ENCODE measurements at regions not wholly inside any gene's neighbourhood (a gene's known extent, or its start where the extent isn't known, plus 50 kb on each side); places are given as distances from the start of the nearest gene placed in this dataset.

GRCh38 chr6:15113587-15113986, 132.3 kb upstream of the JARID2 start:
- Histone ChIP-seq H3K27ac (replicated peaks in 1 of 4) (no peak overlapping the region), H3K36me3 (no peaks in the 10 kb centered on the region), H3K9me3 (no peaks in the 10 kb centered on the region), H3K4me1 (no peaks in the 10 kb centered on the region), H3K27me3 (no peaks in the 10 kb centered on the region), H3K4me3 (no peak overlapping the region)
- WGBS = 81% methylated on average over 1 of the region's 1 CpG
- intact Hi-C loops (cut with DNase I) = no loop called here
- no peak for DNase-seq (ENCODE audit: extremely low spot score)
- TF ChIP-seq CTCF (IDR thresholded peaks at IDR 0.05) (no peak), POLR2AphosphoS5 (IDR thresholded peaks at IDR 0.05) (no peak), EP300 (IDR thresholded peaks at IDR 0.05) (no peak), POLR2A (IDR thresholded peaks at IDR 0.05; ENCODE audit: low read depth) (no peak)

GRCh38 chr6:15114061-15114460, 131.8 kb upstream of the JARID2 start:
- no peaks in the 10 kb centered on the region for H3K36me3 ChIP-seq
- H3K27ac ChIP-seq (replicated peaks in 1 of 4) = no peak overlapping the region
- no peak overlapping the region for H3K4me3 ChIP-seq
- no peaks in the 10 kb centered on the region for H3K27me3 ChIP-seq
- 70% methylated on average over 4 of the region's 4 CpGs for WGBS
- no peaks in the 10 kb centered on the region for H3K9me3 ChIP-seq
- intact Hi-C loops (cut with DNase I) = no loop called here
- H3K4me1 ChIP-seq = no peaks in the 10 kb centered on the region
- DNase-seq (ENCODE audit: extremely low spot score) = no peak
- TF ChIP-seq POLR2A (IDR thresholded peaks at IDR 0.05; ENCODE audit: low read depth) = no peak
- no peak for TF ChIP-seq POLR2AphosphoS5 (IDR thresholded peaks at IDR 0.05)
- no peak for TF ChIP-seq EP300 (IDR thresholded peaks at IDR 0.05)
- TF ChIP-seq CTCF (IDR thresholded peaks at IDR 0.05) = no peak

DNA sequence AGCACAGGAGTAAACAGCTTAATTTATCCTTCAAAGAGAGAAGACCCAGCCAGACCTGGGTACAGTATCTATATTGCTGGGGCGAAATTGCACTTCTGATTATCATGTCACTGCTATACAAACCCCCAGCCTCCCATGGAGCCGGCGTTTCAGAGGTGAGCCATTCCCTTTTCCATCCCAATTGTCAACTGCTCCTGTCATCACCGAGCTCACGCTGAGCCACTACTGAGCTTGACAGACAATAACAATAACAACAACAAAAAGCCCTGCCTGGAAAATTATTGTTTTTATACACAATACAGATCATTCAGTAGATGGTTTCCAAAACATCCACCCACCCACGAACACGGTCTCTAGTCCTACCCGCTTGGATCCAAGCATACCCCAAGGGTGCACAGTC, 129.0 kb upstream of the JARID2 start:
- intact Hi-C loops (cut with DNase I) = no loop called here
- H3K4me3 ChIP-seq = no peak overlapping the region
- 82% methylated on average over 8 of the region's 8 CpGs for WGBS
- no peak for DNase-seq (ENCODE audit: extremely low spot score)
- H3K4me1 ChIP-seq = no peaks in the 10 kb centered on the region
- no peak overlapping the region for H3K27ac ChIP-seq (replicated peaks in 1 of 4)
- no peaks in the 10 kb centered on the region for H3K9me3 ChIP-seq
- H3K27me3 ChIP-seq = no peaks in the 10 kb centered on the region
- no peaks in the 10 kb centered on the region for H3K36me3 ChIP-seq
- TF ChIP-seq CTCF (IDR thresholded peaks at IDR 0.05) = no peak
- no peak for TF ChIP-seq POLR2AphosphoS5 (IDR thresholded peaks at IDR 0.05)
- no peak for TF ChIP-seq POLR2A (IDR thresholded peaks at IDR 0.05; ENCODE audit: low read depth)
- no peak for TF ChIP-seq EP300 (IDR thresholded peaks at IDR 0.05)

GRCh38 chr6:15121443-15121842, 124.4 kb upstream of the JARID2 start:
- H3K27me3 ChIP-seq = no peaks in the 10 kb centered on the region
- H3K36me3 ChIP-seq = no peaks in the 10 kb centered on the region
- intact Hi-C loops (cut with DNase I) = no loop called here
- no peaks in the 10 kb centered on the region for H3K9me3 ChIP-seq
- H3K27ac ChIP-seq (replicated peaks in 1 of 4) = no peak overlapping the region
- WGBS = 94% methylated on average over 1 of the region's 1 CpG
- H3K4me1 ChIP-seq = no peaks in the 10 kb centered on the region
- no peak for DNase-seq (ENCODE audit: extremely low spot score)
- no peak for TF ChIP-seq POLR2AphosphoS5 (IDR thresholded peaks at IDR 0.05)
- no peak for TF ChIP-seq EP300 (IDR thresholded peaks at IDR 0.05)
- TF ChIP-seq CTCF (IDR thresholded peaks at IDR 0.05) = no peak
- TF ChIP-seq POLR2A (IDR thresholded peaks at IDR 0.05; ENCODE audit: low read depth) = no peak
- H3K4me3 ChIP-seq = no peak overlapping the region

DNA sequence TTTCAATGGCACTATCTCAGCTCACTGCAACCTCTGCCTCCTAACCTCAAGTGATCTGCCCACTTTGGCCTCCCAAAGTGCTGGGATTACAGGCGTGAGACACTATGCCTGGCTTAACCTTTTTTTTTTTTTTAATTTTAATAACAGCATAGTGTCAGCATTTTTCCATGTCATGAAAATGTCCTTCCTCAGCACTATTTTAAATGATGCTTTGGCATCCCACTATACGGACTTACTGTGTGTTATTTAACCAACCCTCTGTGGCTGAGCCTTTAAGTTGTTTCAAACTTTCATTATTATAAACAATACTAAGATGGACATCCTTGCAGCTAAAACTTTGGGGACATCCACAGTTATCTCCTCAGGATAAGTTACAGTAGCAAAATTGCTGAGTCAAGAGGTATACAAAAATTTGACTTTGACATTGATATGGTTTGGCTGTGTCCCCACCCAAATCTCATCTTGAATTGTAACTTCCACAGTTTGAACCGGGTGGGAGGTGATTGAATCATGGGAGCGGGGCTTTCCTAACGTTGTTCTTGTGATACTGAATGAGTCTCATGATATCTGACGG, 123.8 kb upstream of the JARID2 start:
- 93% methylated on average over 6 of the region's 6 CpGs for WGBS
- TF ChIP-seq POLR2A (IDR thresholded peaks at IDR 0.05; ENCODE audit: low read depth) = no peak
- no peak for TF ChIP-seq CTCF (IDR thresholded peaks at IDR 0.05)
- TF ChIP-seq POLR2AphosphoS5 (IDR thresholded peaks at IDR 0.05) = no peak
- TF ChIP-seq EP300 (IDR thresholded peaks at IDR 0.05) = no peak
- no peak overlapping the region for H3K4me3 ChIP-seq
- no peaks in the 10 kb centered on the region for H3K9me3 ChIP-seq
- H3K27ac ChIP-seq (replicated peaks in 1 of 4) = no peak overlapping the region
- no peaks in the 10 kb centered on the region for H3K36me3 ChIP-seq
- no peaks in the 10 kb centered on the region for H3K4me1 ChIP-seq
- no peak for DNase-seq (ENCODE audit: extremely low spot score)
- intact Hi-C loops (cut with DNase I) = no loop called here
- no peaks in the 10 kb centered on the region for H3K27me3 ChIP-seq
